ENCODE measurements at regions not wholly inside any gene's neighbourhood (a gene's known extent, or its start where the extent isn't known, plus 50 kb on each side); places are given as distances from the start of the nearest gene placed in this dataset.
"Not testable (repeated sequence)": the region's sequence is repeated elsewhere in the genome, so short reads cannot be mapped to it uniquely, and the experiment has no call there.

GRCh38 chr2:78832481-78832880 is 193.0 kb upstream of the REG3G start:
- Mint-ChIP-seq H3K36me3 (no peaks in the 10 kb centered on the region), H3K27me3 (no peaks in the 10 kb centered on the region), H3K4me1 (no peaks in the 10 kb centered on the region), H3K27ac (no peak overlapping the region), H3K9me3 (peaks cover 3% of the 10 kb centered on the region), H3K4me3 (no peak overlapping the region)
- ATAC-seq (ENCODE audit: low read depth): no peak
- DNase-seq (ENCODE audit: low spot score in 2 of 2): no peak

- peaks cover 4% of the 10 kb centered on the region for H3K9me3 Mint-ChIP-seq
- H3K27me3 Mint-ChIP-seq: no peaks in the 10 kb centered on the region
- no peaks in the 10 kb centered on the region for H3K36me3 Mint-ChIP-seq
- H3K4me1 Mint-ChIP-seq: no peaks in the 10 kb centered on the region
- ATAC-seq (ENCODE audit: low read depth) (no peak), DNase-seq (ENCODE audit: low spot score in 2 of 2) (no peak)
- no peak overlapping the region for H3K4me3 Mint-ChIP-seq
- no peak overlapping the region for H3K27ac Mint-ChIP-seq
These were observed 186.2 kb upstream of the REG3G start for GRCh38 chr2:78839259-78839658.

GRCh38 chr2:78840311-78840710 is 185.2 kb upstream of the REG3G start:
- DNase-seq (ENCODE audit: low spot score in 2 of 2); H3K4me1 Mint-ChIP-seq; ATAC-seq (ENCODE audit: low read depth); H3K9me3 Mint-ChIP-seq; H3K36me3 Mint-ChIP-seq; H3K27me3 Mint-ChIP-seq; H3K27ac Mint-ChIP-seq; H3K4me3 Mint-ChIP-seq: not testable (repeated sequence)

- Mint-ChIP-seq H3K27me3 (no peaks in the 10 kb centered on the region), H3K9me3 (peaks cover 4% of the 10 kb centered on the region), H3K4me3 (no peak overlapping the region), H3K27ac (no peak overlapping the region), H3K4me1 (no peaks in the 10 kb centered on the region), H3K36me3 (no peaks in the 10 kb centered on the region)
- ATAC-seq (ENCODE audit: low read depth): no peak
- DNase-seq (ENCODE audit: low spot score in 2 of 2): no peak
These were observed 179.8 kb upstream of the REG3G start for GRCh38 chr2:78845664-78846185.

- Mint-ChIP-seq H3K4me1 (no peaks in the 10 kb centered on the region), H3K36me3 (no peaks in the 10 kb centered on the region), H3K9me3 (peaks cover 13% of the 10 kb centered on the region), H3K27ac (no peak overlapping the region), H3K27me3 (no peaks in the 10 kb centered on the region), H3K4me3 (no peak overlapping the region)
- DNase-seq (ENCODE audit: low spot score in 2 of 2) (no peak), ATAC-seq (ENCODE audit: low read depth) (no peak)
These were observed 164.0 kb upstream of the REG3G start for GRCh38 chr2:78861546-78861945.

GRCh38 chr2:78864205-78864604 is 161.3 kb upstream of the REG3G start:
- Mint-ChIP-seq H3K27me3 (no peaks in the 10 kb centered on the region), H3K4me1 (no peaks in the 10 kb centered on the region), H3K4me3 (no peak overlapping the region), H3K9me3 (peaks cover 11% of the 10 kb centered on the region), H3K27ac (no peak overlapping the region), H3K36me3 (no peaks in the 10 kb centered on the region)
- DNase-seq (ENCODE audit: low spot score in 2 of 2): no peak
- ATAC-seq (ENCODE audit: low read depth): no peak

- peaks cover 9% of the 10 kb centered on the region for H3K9me3 Mint-ChIP-seq
- no peak for ATAC-seq (ENCODE audit: low read depth)
- H3K4me1 Mint-ChIP-seq: no peaks in the 10 kb centered on the region
- no peak for DNase-seq (ENCODE audit: low spot score in 2 of 2)
- no peaks in the 10 kb centered on the region for H3K36me3 Mint-ChIP-seq
- no peak overlapping the region for H3K27ac Mint-ChIP-seq
- no peak overlapping the region for H3K4me3 Mint-ChIP-seq
- H3K27me3 Mint-ChIP-seq: no peaks in the 10 kb centered on the region
These were observed 159.8 kb upstream of the REG3G start for GRCh38 chr2:78865667-78866066.

- Mint-ChIP-seq H3K36me3 (no peaks in the 10 kb centered on the region), H3K9me3 (peaks cover 6% of the 10 kb centered on the region), H3K27ac (no peak overlapping the region), H3K4me1 (no peaks in the 10 kb centered on the region), H3K27me3 (no peaks in the 10 kb centered on the region), H3K4me3 (no peak overlapping the region)
- no peak for DNase-seq (ENCODE audit: low spot score in 2 of 2)
- ATAC-seq (ENCODE audit: low read depth): no peak
These were observed 155.0 kb upstream of the REG3G start for GRCh38 chr2:78870343-78870967.

- peaks cover 5% of the 10 kb centered on the region for H3K9me3 Mint-ChIP-seq
These were observed 152.0 kb upstream of the REG3G start for GRCh38 chr2:78873526-78873925.

GRCh38 chr2:78876316-78876688 is 149.2 kb upstream of the REG3G start:
- ATAC-seq (ENCODE audit: low read depth): no peak
- Mint-ChIP-seq H3K27ac (no peak overlapping the region), H3K4me3 (no peak overlapping the region), H3K4me1 (no peaks in the 10 kb centered on the region), H3K36me3 (no peaks in the 10 kb centered on the region), H3K27me3 (no peaks in the 10 kb centered on the region), H3K9me3 (peaks cover 3% of the 10 kb centered on the region)
- no peak for DNase-seq (ENCODE audit: low spot score in 2 of 2)

More at GRCh38 chr2:78873526-78873925, 152.0 kb upstream of the REG3G start:
- Mint-ChIP-seq H3K36me3 (no peaks in the 10 kb centered on the region), H3K4me3 (no peak overlapping the region), H3K27me3 (no peaks in the 10 kb centered on the region), H3K27ac (no peak overlapping the region), H3K4me1 (no peaks in the 10 kb centered on the region)
- DNase-seq (ENCODE audit: low spot score in 2 of 2) (no peak), ATAC-seq (ENCODE audit: low read depth) (no peak)

- DNase-seq (ENCODE audit: low spot score in 2 of 2) (no peak), ATAC-seq (ENCODE audit: low read depth) (no peak)
- peaks cover 5% of the 10 kb centered on the region for H3K9me3 Mint-ChIP-seq
- H3K27me3 Mint-ChIP-seq: no peaks in the 10 kb centered on the region
- H3K4me3 Mint-ChIP-seq: no peak overlapping the region
- H3K4me1 Mint-ChIP-seq: no peaks in the 10 kb centered on the region
- H3K27ac Mint-ChIP-seq: no peak overlapping the region
- no peaks in the 10 kb centered on the region for H3K36me3 Mint-ChIP-seq
These were observed 138.1 kb upstream of the REG3G start for GRCh38 chr2:78887446-78887845.

GRCh38 chr2:78890935-78891334 is 134.6 kb upstream of the REG3G start:
- DNase-seq (ENCODE audit: low spot score in 2 of 2) (no peak), ATAC-seq (ENCODE audit: low read depth) (no peak)
- Mint-ChIP-seq H3K27ac (no peak overlapping the region), H3K27me3 (no peaks in the 10 kb centered on the region), H3K4me3 (no peak overlapping the region), H3K9me3 (peaks cover 6% of the 10 kb centered on the region), H3K4me1 (no peaks in the 10 kb centered on the region), H3K36me3 (no peaks in the 10 kb centered on the region)

GRCh38 chr2:78892295-78892694 is 133.2 kb upstream of the REG3G start:
- no peak for ATAC-seq (ENCODE audit: low read depth)
- no peaks in the 10 kb centered on the region for H3K27me3 Mint-ChIP-seq
- H3K36me3 Mint-ChIP-seq: no peaks in the 10 kb centered on the region

GRCh38 chr2:78895022-78895421 is 130.5 kb upstream of the REG3G start:
- Mint-ChIP-seq H3K27ac (no peak overlapping the region), H3K4me3 (no peak overlapping the region), H3K27me3 (no peaks in the 10 kb centered on the region), H3K9me3 (peaks cover 8% of the 10 kb centered on the region), H3K4me1 (no peaks in the 10 kb centered on the region), H3K36me3 (no peaks in the 10 kb centered on the region)
- no peak for DNase-seq (ENCODE audit: low spot score in 2 of 2)
- ATAC-seq (ENCODE audit: low read depth): no peak

More at GRCh38 chr2:78892295-78892694, 133.2 kb upstream of the REG3G start:
- no peak for DNase-seq (ENCODE audit: low spot score in 2 of 2)
- H3K27ac Mint-ChIP-seq: no peak overlapping the region
- peaks cover 9% of the 10 kb centered on the region for H3K9me3 Mint-ChIP-seq
- no peaks in the 10 kb centered on the region for H3K4me1 Mint-ChIP-seq
- H3K4me3 Mint-ChIP-seq: no peak overlapping the region

GRCh38 chr2:78896536-78896935 is 129.0 kb upstream of the REG3G start:
- Mint-ChIP-seq H3K36me3 (no peaks in the 10 kb centered on the region), H3K27ac (no peak overlapping the region), H3K9me3 (peaks cover 8% of the 10 kb centered on the region), H3K27me3 (no peaks in the 10 kb centered on the region), H3K4me3 (no peak overlapping the region), H3K4me1 (no peaks in the 10 kb centered on the region)
- DNase-seq (ENCODE audit: low spot score in 2 of 2): no peak
- no peak for ATAC-seq (ENCODE audit: low read depth)

All from memory B cell (primary cell).